ENCODE measurements at regions not wholly inside any gene's neighbourhood (a gene's known extent, or its start where the extent isn't known, plus 50 kb on each side); places are given as distances from the start of the nearest gene placed in this dataset.
"Not testable (repeated sequence)": the region's sequence is repeated elsewhere in the genome, so short reads cannot be mapped to it uniquely, and the experiment has no call there.

- Mint-ChIP-seq H3K9me3 (no peaks in the 10 kb centered on the region), H3K27me3 (no peaks in the 10 kb centered on the region), H3K27ac (no peak overlapping the region), H3K36me3 (no peaks in the 10 kb centered on the region), H3K4me3 (no peak overlapping the region), H3K4me1 (ENCODE audit: low read depth in 2 of 2) (no peaks in the 10 kb centered on the region)
- DNase-seq (ENCODE audit: low spot score) (no peak), ATAC-seq (no peak)
These were observed 345.4 kb downstream of the SOX9 start for GRCh38 chr17:72466199-72466598.

- ATAC-seq (no peak), DNase-seq (ENCODE audit: low spot score) (no peak)
- Mint-ChIP-seq H3K27ac (no peak overlapping the region), H3K4me3 (no peak overlapping the region), H3K27me3 (no peaks in the 10 kb centered on the region), H3K4me1 (ENCODE audit: low read depth in 2 of 2) (no peaks in the 10 kb centered on the region), H3K36me3 (no peaks in the 10 kb centered on the region), H3K9me3 (no peaks in the 10 kb centered on the region)
These were observed 345.8 kb downstream of the SOX9 start for GRCh38 chr17:72466606-72467005.

GRCh38 chr17:72467841-72468653 lies 347.2 kb downstream of the SOX9 start:
- H3K27me3 Mint-ChIP-seq: peaks cover 3 to 10% of the 10 kb centered on the region in 2 donors
- ATAC-seq (no peak), DNase-seq (ENCODE audit: low spot score) (no peak)
- H3K27ac Mint-ChIP-seq: no peak overlapping the region
- H3K4me1 Mint-ChIP-seq (ENCODE audit: low read depth in 2 of 2): no peaks in the 10 kb centered on the region
- H3K4me3 Mint-ChIP-seq: no peak overlapping the region
- H3K9me3 Mint-ChIP-seq: no peaks in the 10 kb centered on the region
- H3K36me3 Mint-ChIP-seq: no peaks in the 10 kb centered on the region

GRCh38 chr17:72468841-72469240 lies 348.0 kb downstream of the SOX9 start:
- DNase-seq (ENCODE audit: low spot score) (no peak), ATAC-seq (no peak)
- Mint-ChIP-seq H3K27me3 (peaks cover 3 to 10% of the 10 kb centered on the region in 2 donors), H3K36me3 (no peaks in the 10 kb centered on the region), H3K4me3 (no peak overlapping the region), H3K9me3 (peaks cover under 1% of the 10 kb centered on the region), H3K27ac (no peak overlapping the region), H3K4me1 (ENCODE audit: low read depth in 2 of 2) (no peaks in the 10 kb centered on the region)

- Mint-ChIP-seq H3K27me3 (peaks cover 3 to 10% of the 10 kb centered on the region in 2 donors), H3K36me3 (no peaks in the 10 kb centered on the region), H3K9me3 (peaks cover 4% of the 10 kb centered on the region), H3K4me1 (ENCODE audit: low read depth in 2 of 2) (no peaks in the 10 kb centered on the region), H3K4me3 (no peak overlapping the region), H3K27ac (no peak overlapping the region)
- ATAC-seq (no peak), DNase-seq (ENCODE audit: low spot score) (no peak)
These were observed 349.4 kb downstream of the SOX9 start for GRCh38 chr17:72470121-72470705.

GRCh38 chr17:72470734-72471133 lies 349.9 kb downstream of the SOX9 start:
- DNase-seq (ENCODE audit: low spot score): no peak
- no peak overlapping the region for H3K27ac Mint-ChIP-seq
- no peaks in the 10 kb centered on the region for H3K4me1 Mint-ChIP-seq (ENCODE audit: low read depth in 2 of 2)
- no peak overlapping the region for H3K4me3 Mint-ChIP-seq
- H3K27me3 Mint-ChIP-seq: peaks cover 3 to 10% of the 10 kb centered on the region in 2 donors
- peaks cover 4% of the 10 kb centered on the region for H3K9me3 Mint-ChIP-seq
- H3K36me3 Mint-ChIP-seq: no peaks in the 10 kb centered on the region
- ATAC-seq: no peak

GRCh38 chr17:72471296-72471695 lies 350.5 kb downstream of the SOX9 start:
- ATAC-seq: no peak
- Mint-ChIP-seq H3K9me3 (peaks cover 4% of the 10 kb centered on the region), H3K27me3 (peaks cover 4 to 10% of the 10 kb centered on the region in 2 donors)

GRCh38 chr17:72472106-72472505 lies 351.3 kb downstream of the SOX9 start:
- H3K4me1 Mint-ChIP-seq (ENCODE audit: low read depth in 2 of 2): no peaks in the 10 kb centered on the region
- H3K9me3 Mint-ChIP-seq: peaks cover 4% of the 10 kb centered on the region
- DNase-seq (ENCODE audit: low spot score) (no peak), ATAC-seq (no peak)
- no peak overlapping the region for H3K27ac Mint-ChIP-seq
- H3K27me3 Mint-ChIP-seq: peaks cover 6 to 10% of the 10 kb centered on the region in 2 donors
- H3K36me3 Mint-ChIP-seq: no peaks in the 10 kb centered on the region
- no peak overlapping the region for H3K4me3 Mint-ChIP-seq

More at GRCh38 chr17:72471296-72471695, 350.5 kb downstream of the SOX9 start:
- no peak overlapping the region for H3K27ac Mint-ChIP-seq
- H3K4me3 Mint-ChIP-seq: no peak overlapping the region
- H3K36me3 Mint-ChIP-seq: no peaks in the 10 kb centered on the region
- no peaks in the 10 kb centered on the region for H3K4me1 Mint-ChIP-seq (ENCODE audit: low read depth in 2 of 2)
- no peak for DNase-seq (ENCODE audit: low spot score)

GRCh38 chr17:72472853-72473390 lies 352.1 kb downstream of the SOX9 start:
- not testable (repeated sequence) for H3K27ac Mint-ChIP-seq; DNase-seq (ENCODE audit: low spot score); H3K9me3 Mint-ChIP-seq; ATAC-seq; H3K36me3 Mint-ChIP-seq; H3K4me1 Mint-ChIP-seq (ENCODE audit: low read depth in 2 of 2); H3K4me3 Mint-ChIP-seq
- H3K27me3 Mint-ChIP-seq: peaks cover 6 to 10% of the 10 kb centered on the region in 2 donors

- H3K27me3 Mint-ChIP-seq: peaks cover 6 to 11% of the 10 kb centered on the region in 2 donors
- DNase-seq (ENCODE audit: low spot score) (no peak), ATAC-seq (no peak)
- H3K4me1 Mint-ChIP-seq (ENCODE audit: low read depth in 2 of 2): no peaks in the 10 kb centered on the region
- H3K9me3 Mint-ChIP-seq: peaks cover 4% of the 10 kb centered on the region
- H3K27ac Mint-ChIP-seq: no peak overlapping the region
- H3K36me3 Mint-ChIP-seq: no peaks in the 10 kb centered on the region
- no peak overlapping the region for H3K4me3 Mint-ChIP-seq
These were observed 353.4 kb downstream of the SOX9 start for GRCh38 chr17:72474243-72474642.

- H3K4me1 Mint-ChIP-seq (ENCODE audit: low read depth in 2 of 2): no peaks in the 10 kb centered on the region
- ATAC-seq: no peak
- H3K9me3 Mint-ChIP-seq: peaks cover 4% of the 10 kb centered on the region
- no peak overlapping the region for H3K4me3 Mint-ChIP-seq
- no peak for DNase-seq (ENCODE audit: low spot score)
- peaks cover 7 to 17% of the 10 kb centered on the region in 2 donors for H3K27me3 Mint-ChIP-seq
- H3K27ac Mint-ChIP-seq: no peak overlapping the region
- H3K36me3 Mint-ChIP-seq: no peaks in the 10 kb centered on the region
These were observed 354.1 kb downstream of the SOX9 start for GRCh38 chr17:72474719-72475477.

- ATAC-seq: no peak
- no peaks in the 10 kb centered on the region for H3K4me1 Mint-ChIP-seq (ENCODE audit: low read depth in 2 of 2)
- H3K9me3 Mint-ChIP-seq: peaks cover 4% of the 10 kb centered on the region
- no peak for DNase-seq (ENCODE audit: low spot score)
- H3K4me3 Mint-ChIP-seq: no peak overlapping the region
- H3K27ac Mint-ChIP-seq: no peak overlapping the region
- H3K36me3 Mint-ChIP-seq: no peaks in the 10 kb centered on the region
- peaks cover 8 to 17% of the 10 kb centered on the region in 2 donors for H3K27me3 Mint-ChIP-seq
These were observed 355.3 kb downstream of the SOX9 start for GRCh38 chr17:72476134-72476533.

GRCh38 chr17:72476575-72476986 lies 355.8 kb downstream of the SOX9 start:
- Mint-ChIP-seq H3K9me3 (peaks cover 4% of the 10 kb centered on the region), H3K27me3 (peaks cover 8 to 17% of the 10 kb centered on the region in 2 donors), H3K4me3 (no peak overlapping the region), H3K4me1 (ENCODE audit: low read depth in 2 of 2) (no peaks in the 10 kb centered on the region), H3K36me3 (no peaks in the 10 kb centered on the region), H3K27ac (no peak overlapping the region)
- DNase-seq (ENCODE audit: low spot score) (no peak), ATAC-seq (no peak)

- H3K9me3 Mint-ChIP-seq: peaks cover 4% of the 10 kb centered on the region
These were observed 356.7 kb downstream of the SOX9 start for GRCh38 chr17:72477491-72477890.

More at GRCh38 chr17:72477491-72477890, 356.7 kb downstream of the SOX9 start:
- Mint-ChIP-seq H3K36me3 (no peaks in the 10 kb centered on the region), H3K4me3 (no peak overlapping the region), H3K27ac (no peak overlapping the region), H3K27me3 (peaks cover 5 to 11% of the 10 kb centered on the region in 2 donors), H3K4me1 (ENCODE audit: low read depth in 2 of 2) (no peaks in the 10 kb centered on the region)
- DNase-seq (ENCODE audit: low spot score) (no peak), ATAC-seq (no peak)
